HG03280 (cell line): ENCODE measurements at regions not wholly inside any gene's neighbourhood (a gene's known extent, or its start where the extent isn't known, plus 50 kb on each side); places are given as distances from the start of the nearest gene placed in this dataset.
"Not testable (repeated sequence)": the region's sequence is repeated elsewhere in the genome, so short reads cannot be mapped to it uniquely, and the experiment has no call there.

Source experiments
- ATAC-seq: cut with Tn5 transposase; IDR thresholded peaks from one replicate; pipeline ENCODE4 v1.9.1; 2021; ENCODE audit warnings: mild to moderate bottlenecking, moderate library complexity; ENCODE audit not compliant: unreplicated experiment

- no peak for ATAC-seq
Observed at GRCh38 chr11:35046681-35047080, 92.3 kb upstream of the CD44 start.

GRCh38 chr11:35047179-35047578 is 91.8 kb upstream of the CD44 start:
- no peak for ATAC-seq

GRCh38 chr11:35047769-35048168 is 91.2 kb upstream of the CD44 start:
- no peak for ATAC-seq

GRCh38 chr11:35048346-35048745 is 90.6 kb upstream of the CD44 start:
- ATAC-seq: not testable (repeated sequence)

- no peak for ATAC-seq
Observed at GRCh38 chr11:35049859-35050531, 89.0 kb upstream of the CD44 start.

GRCh38 chr11:35050541-35050995 is 88.4 kb upstream of the CD44 start:
- no peak for ATAC-seq

- ATAC-seq: no peak
Observed at GRCh38 chr11:35056391-35057093, 82.4 kb upstream of the CD44 start.

GRCh38 chr11:35057926-35058668 is 80.9 kb upstream of the CD44 start:
- ATAC-seq: no peak

GRCh38 chr11:35058669-35059434 is 80.1 kb upstream of the CD44 start:
- no peak for ATAC-seq

GRCh38 chr11:35061516-35062440 is 77.2 kb upstream of the CD44 start:
- no peak for ATAC-seq

GRCh38 chr11:35063488-35063931 is 75.5 kb upstream of the CD44 start:
- no peak for ATAC-seq

- ATAC-seq: no peak
Observed at GRCh38 chr11:35064114-35064800, 74.7 kb upstream of the CD44 start.

GRCh38 chr11:35065566-35065965 is 73.4 kb upstream of the CD44 start:
- no peak for ATAC-seq

GRCh38 chr11:35066030-35066429 is 72.9 kb upstream of the CD44 start:
- ATAC-seq: no peak

GRCh38 chr11:35066783-35067423 is 72.1 kb upstream of the CD44 start:
- peak; percentile 55 for ATAC-seq

- no peak for ATAC-seq
Observed at GRCh38 chr11:35071722-35072121, 67.2 kb upstream of the CD44 start.

- ATAC-seq: no peak
Observed at GRCh38 chr11:35073691-35074419, 65.1 kb upstream of the CD44 start.
